EH (cell line): ENCODE measurements at regions not wholly inside any gene's neighbourhood (a gene's known extent, or its start where the extent isn't known, plus 50 kb on each side); places are given as distances from the start of the nearest gene placed in this dataset.

Experiments used
- DNase-seq: peaks from one replicate; pipeline ENCODE4 v3.0.0-alpha.2; 2015; ENCODE audit warnings: low read depth

- DNase-seq, result peak; percentile 16
Observed at GRCh38 chr7:110050785-110051184, 1040.1 kb upstream of the LRRN3 start.

DNA sequence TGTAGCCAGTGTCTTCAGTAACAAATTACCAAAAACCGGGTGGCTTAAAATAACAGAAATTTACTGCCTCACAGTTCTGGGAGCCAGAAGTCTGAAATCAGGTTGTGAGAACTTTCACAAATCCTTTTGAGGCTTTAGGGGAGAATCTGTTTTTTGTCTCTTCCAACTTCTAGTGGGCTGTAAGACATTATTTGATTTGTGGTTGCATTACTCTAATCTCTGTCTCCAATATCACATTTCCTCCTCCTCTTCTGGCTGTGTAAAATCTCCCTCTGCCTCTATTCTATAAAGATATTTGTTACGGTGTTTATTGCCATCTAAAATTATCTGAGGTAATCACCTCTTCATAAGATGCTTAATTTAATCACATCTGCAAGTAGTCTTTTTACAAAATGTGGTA lies 1039.6 kb upstream of the LRRN3 start:
- DNase-seq, result no peak

DNA sequence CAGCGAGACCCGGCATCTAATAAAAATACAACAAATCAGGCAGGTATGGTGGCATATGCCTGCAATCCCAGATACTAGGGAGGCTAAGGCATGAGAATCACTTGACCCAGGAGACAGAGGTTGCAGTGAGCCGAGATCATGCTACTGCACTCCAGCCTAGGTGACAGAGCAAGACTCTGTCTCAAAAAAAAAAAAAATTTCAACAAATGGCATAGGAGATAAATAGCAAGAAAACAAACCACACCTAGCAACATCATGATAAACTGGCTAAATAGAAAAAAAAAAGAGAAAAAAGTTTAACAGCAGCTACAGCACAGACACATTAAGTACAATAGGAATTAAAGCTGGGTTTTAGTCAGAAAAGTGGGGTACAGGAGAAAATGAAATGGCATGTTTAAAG lies 1034.6 kb upstream of the LRRN3 start:
- no peak for DNase-seq

DNA sequence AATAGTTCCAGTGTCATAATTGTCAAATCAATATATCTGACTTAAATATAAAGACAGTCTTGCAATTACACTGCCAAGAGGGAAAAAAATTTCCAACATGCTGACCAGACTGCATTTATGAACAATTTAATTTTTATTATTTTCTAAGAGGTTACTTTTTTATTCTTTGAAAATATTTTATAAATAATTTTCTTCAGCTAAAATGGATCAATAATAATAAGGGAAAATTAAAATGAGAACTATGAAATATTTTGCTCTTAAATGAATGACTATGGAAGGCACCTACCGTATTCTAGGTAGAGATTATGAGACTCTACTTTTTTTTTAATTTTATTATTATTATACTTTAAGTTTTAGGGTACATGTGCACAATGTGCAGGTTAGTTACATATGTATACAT lies 1032.5 kb upstream of the LRRN3 start:
- DNase-seq, result no peak

DNA sequence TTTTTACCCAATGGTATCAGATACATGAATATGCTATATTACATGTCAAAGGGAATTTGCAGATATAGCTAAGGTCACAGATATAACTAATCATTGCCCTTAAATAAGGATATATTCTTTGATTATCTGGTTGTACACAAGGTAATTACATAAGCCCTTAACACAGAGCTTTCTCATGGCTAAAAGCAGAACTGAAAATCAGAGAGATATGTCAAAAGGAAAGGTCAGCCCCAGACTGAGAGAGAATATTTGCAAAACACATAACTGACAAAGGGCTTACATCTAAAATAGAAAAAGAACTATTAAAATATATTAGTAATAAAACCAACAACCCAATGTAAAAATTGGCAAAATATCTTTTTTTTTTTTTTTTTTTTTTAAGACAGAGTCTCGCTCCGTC lies 1029.5 kb upstream of the LRRN3 start:
- no peak for DNase-seq

DNA sequence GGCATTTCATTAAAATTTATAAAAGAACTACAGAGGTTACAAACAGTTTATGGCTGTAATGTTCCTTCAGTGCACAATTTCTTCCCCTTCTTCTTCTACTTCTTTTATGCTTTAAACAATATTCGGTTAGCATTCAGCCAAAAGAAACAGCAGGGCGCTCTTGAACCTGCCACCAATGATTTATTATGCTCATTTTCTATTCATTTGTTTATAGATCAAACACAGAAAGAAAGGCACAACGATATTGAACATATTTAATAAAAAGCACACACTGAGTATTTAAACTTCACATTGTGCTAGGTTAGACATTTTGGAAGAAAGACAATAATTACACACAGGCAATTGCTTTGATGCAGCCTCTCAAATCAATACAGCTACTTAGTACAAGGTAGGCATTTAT lies 1025.8 kb upstream of the LRRN3 start:
- no peak for DNase-seq

GRCh38 chr7:110066843-110067242 lies 1024.1 kb upstream of the LRRN3 start:
- DNase-seq, result no peak

- DNase-seq, result no peak
Observed at GRCh38 chr7:110071192-110071591, 1019.7 kb upstream of the LRRN3 start.

- no peak for DNase-seq
Observed at GRCh38 chr7:110075450-110075849, 1015.5 kb upstream of the LRRN3 start.

DNA sequence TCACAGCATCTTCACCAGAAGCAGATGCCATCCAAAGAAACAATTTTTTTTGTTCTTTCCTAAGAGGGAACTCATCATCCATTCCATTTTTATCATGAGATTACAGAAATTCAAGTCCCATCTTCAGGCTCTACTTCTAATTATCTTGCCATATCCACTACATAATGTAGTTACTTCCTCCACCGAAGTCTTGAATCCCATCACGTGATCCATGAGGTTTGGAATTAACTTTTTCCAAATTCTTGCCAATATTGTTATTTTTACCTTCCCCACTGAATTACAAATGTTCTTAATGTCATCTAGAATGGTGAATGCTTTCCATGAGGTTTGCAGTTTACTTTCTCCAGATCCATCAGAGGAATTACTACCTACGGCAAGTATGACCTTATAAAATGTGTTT lies 1014.7 kb upstream of the LRRN3 start:
- no peak for DNase-seq

GRCh38 chr7:110084181-110084807 lies 1006.6 kb upstream of the LRRN3 start:
- DNase-seq, result no peak

DNA sequence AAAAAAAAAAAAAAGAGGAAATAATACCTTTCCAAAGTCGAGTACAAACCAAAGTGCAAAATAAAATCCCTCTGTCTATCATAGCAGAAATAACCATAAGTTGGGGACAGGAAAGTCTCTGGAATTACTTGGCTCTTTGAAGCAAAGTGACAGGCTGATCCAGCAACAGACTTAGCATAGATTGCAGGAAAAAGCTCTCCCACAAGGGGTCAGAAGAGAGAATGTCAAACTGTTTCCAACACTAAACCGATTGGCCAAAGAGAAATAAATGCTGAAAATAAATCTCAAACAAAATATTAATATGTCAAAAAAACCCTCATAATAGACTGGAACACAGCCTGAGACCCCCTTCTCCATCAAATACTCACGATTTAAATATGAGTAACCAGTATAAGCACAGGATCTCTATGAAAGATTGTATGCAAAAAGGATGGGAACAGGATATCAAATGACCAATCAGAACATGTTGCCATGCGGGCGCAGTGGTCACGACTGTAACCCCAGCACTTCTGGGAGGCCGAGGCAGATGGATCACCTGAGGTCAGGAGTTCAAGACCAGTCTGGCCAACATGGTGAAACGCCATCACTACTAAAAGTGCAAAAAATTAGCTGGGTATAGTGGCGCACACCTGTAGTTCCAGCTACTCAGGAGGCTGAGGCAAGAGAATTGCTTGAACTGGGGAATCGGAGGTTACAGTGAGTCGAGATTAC lies 1000.7 kb upstream of the LRRN3 start:
- DNase-seq, result peak; percentile 59

DNA sequence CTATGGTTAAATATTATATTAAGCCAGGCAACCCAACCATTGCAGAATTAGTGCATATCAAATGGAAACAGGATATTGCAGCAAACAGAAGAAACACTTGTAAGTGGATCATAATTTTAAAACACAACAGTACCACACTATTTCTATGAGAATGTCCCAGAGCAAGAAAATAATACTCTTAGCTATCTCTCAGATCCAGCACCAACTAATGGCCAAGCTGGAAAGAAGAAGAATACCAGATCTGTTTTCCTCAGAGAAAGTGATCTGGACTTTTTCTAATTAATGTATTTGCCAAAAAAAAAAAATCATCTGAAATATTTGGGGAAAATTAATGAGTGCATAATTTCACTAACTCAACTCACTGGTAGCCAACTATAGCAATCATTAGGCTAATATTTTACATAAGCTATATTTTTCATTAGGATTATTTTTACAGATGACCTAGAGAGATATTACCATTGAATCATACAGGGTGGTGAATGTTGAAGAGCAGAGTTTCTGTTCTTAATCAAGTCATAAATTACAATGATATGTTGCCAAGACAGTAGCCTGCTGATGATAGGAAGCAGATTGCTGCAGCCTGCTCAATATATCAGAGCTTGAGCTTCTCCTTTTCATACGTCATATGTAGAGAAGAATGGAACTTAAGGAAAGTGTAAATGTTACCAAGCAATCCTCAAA lies 995.4 kb upstream of the LRRN3 start:
- DNase-seq, result no peak

- no peak for DNase-seq
Observed at GRCh38 chr7:110104243-110104642, 986.7 kb upstream of the LRRN3 start.

DNA sequence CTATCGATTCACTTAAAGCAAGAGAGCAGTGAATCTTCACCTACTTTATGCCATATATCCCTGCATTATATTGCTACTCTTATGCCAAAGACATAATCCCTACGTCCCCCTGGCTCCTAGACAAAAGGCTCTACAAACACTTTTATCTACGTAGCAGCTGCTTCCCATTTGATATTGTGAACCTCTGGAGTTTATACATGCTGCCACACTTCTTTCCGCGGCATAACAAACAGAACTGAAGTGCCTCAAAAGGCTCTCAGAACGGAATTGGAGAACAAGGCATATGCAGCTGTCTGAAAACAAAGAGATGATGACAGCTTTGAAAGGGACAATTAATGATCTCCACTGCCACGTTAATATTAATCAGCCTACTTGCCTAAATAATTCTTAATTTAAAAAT lies 985.6 kb upstream of the LRRN3 start:
- no peak for DNase-seq

DNA sequence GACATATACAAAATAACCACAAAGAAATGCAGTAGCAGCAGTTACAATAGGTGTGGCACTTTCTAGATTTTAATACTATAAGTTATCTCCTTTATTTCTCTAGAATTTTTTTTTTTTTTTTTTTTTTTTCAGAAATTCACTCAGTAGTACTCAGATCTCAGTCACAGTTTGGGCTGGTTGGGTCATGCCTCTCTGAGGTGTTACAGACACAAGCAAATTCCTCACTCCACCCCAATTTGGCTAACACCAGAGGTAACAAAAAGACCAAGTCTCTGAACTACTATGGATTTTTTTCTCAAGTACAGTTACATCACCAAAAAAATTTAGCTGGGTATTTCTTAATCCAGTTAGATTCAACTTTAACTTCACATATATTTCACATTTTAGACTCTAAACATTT lies 985.1 kb upstream of the LRRN3 start:
- DNase-seq, result no peak

- DNase-seq, result peak; percentile 47
Observed at GRCh38 chr7:110119883-110120581, 970.9 kb upstream of the LRRN3 start.

DNA sequence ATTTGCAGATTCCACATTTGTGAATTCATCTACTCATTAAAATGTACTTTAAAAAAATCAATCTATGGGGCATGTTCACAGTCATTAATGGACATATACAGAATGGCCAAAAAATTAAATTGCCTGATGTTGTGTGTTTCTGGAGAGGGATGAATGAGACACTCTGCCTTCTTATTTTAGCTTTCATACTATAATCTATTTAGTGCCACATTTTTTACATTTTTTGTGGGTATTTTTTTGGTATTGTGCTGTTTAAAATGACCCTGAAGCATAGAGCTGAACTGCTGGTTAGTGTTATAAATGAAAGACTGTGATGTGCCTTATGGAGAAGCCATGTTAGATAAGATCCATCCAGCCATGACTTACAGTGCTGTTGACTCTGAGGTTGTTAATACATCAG lies 961.8 kb upstream of the LRRN3 start:
- DNase-seq, result peak; percentile 3

DNA sequence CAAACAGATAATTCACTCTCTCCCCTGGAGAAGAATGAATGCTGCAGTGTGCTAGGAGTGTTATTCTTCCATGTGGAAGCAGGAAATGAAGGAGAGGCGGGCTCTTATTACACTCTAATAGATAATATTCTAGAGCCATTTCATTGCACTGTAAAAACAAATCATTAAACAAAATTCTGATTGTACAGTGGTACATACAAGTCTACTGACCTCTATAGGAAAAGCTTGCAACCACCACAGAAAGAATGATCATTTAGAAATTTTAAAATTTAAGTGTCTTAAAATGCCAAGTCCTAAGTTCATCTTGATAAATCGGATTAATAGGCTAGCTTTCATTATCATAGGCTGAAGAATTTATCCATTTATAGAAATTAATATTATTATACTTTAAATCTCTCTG lies 960.3 kb upstream of the LRRN3 start:
- no peak for DNase-seq

DNA sequence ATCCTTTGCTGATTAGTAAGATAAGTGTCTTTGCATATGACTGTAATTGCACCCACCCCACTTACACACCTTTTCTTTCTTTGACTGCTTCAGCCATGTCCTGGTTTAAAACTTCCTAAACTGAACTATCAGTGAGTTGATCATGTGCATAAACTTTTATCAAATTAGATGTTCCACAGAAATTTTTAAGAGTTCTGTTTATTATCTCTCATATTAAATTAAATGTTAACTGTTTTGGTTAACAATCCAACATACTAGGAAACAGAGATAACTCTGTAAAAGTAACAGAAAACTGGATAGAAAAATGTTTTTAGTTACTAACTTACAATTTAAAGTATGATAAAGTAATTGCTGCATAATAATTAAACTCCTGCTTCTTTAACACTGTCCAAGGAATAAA lies 959.6 kb upstream of the LRRN3 start:
- no peak for DNase-seq

- DNase-seq, result no peak
Observed at GRCh38 chr7:110139056-110139455, 951.9 kb upstream of the LRRN3 start.

GRCh38 chr7:110142939-110143526 lies 947.9 kb upstream of the LRRN3 start:
- no peak for DNase-seq

DNA sequence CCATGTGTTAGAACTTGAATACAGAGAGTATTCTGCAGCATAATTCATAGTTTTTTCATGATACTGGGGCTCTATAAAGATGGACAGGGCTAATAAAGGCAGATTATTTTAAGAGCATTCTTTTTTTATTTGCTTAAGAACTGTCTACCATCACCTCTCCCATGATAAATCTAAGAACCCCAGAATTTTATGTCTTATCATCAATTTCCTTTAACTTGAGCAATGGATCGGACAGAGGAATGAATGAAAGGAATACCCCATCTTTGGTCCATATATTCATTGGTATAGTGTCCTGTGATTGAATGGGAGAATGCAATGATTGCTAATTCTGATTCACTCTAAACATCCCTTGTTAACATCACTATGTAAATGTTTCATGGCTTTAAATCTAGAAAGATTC lies 946.3 kb upstream of the LRRN3 start:
- DNase-seq, result no peak
